ENCODE measurements at regions not wholly inside any gene's neighbourhood (a gene's known extent, or its start where the extent isn't known, plus 50 kb on each side); places are given as distances from the start of the nearest gene placed in this dataset.

- TF ChIP-seq POLR2A (IDR thresholded peaks at IDR 0.05): no peak
- TF ChIP-seq, protein P1, sequence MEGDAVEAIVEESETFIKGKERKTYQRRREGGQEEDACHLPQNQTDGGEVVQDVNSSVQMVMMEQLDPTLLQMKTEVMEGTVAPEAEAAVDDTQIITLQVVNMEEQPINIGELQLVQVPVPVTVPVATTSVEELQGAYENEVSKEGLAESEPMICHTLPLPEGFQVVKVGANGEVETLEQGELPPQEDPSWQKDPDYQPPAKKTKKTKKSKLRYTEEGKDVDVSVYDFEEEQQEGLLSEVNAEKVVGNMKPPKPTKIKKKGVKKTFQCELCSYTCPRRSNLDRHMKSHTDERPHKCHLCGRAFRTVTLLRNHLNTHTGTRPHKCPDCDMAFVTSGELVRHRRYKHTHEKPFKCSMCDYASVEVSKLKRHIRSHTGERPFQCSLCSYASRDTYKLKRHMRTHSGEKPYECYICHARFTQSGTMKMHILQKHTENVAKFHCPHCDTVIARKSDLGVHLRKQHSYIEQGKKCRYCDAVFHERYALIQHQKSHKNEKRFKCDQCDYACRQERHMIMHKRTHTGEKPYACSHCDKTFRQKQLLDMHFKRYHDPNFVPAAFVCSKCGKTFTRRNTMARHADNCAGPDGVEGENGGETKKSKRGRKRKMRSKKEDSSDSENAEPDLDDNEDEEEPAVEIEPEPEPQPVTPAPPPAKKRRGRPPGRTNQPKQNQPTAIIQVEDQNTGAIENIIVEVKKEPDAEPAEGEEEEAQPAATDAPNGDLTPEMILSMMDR (IDR thresholded peaks at IDR 0.05): no peak
- TF ChIP-seq EP300 (IDR thresholded peaks at IDR 0.05): no peak
These were observed 112.2 kb upstream of the ARMC2 start for GRCh38 chr6:108736002-108736361.
